ENCODE measurements at regions not wholly inside any gene's neighbourhood (a gene's known extent, or its start where the extent isn't known, plus 50 kb on each side); places are given as distances from the start of the nearest gene placed in this dataset.
A peak's percentile ranks its signal among the peaks of the same experiment; 100 is the strongest.

- BruUV-seq (replicated peaks), result TSS peak; percentile 87
- peak overlapping the region; percentile 84 for H3K27ac Mint-ChIP-seq (ENCODE audit: unreplicated experiment)
Measured at GRCh38 chr12:116427200-116427930, 131.8 kb upstream of the MAP1LC3B2 start.

DNA sequence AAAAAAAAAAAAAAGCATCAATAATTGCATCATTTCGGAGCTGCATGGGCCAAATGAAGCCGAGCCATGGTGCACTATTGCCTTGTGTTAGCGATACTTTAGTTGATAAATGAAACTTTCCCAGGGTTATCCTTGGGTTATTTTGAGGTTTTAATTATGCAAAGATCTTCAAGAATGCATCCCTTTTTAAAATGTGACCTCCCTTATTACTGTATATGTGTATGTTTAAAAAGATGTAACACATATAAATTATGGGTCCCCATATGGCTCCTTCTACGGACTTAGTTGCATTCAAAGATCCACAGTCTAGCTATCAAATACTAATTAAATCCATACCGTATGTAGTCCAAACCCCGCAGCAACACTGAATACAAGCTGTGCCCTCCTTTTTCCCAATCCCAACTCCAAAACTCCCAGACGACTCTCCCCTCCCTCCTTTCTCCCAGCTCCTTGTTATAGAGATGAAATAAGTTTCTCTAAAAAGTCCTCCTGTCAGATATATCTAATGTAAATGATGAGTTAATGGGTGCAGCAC lies 129.3 kb upstream of the MAP1LC3B2 start:
- POLR2A ChIA-PET, result no interaction called here
- DNase-seq, result no peak
- Histone ChIP-seq H3K9me3 (no peaks in the 10 kb centered on the region), H3K27me3 (replicated peaks; ENCODE audit: control insufficient read depth, insufficient read depth, low read length) (no peaks in the 10 kb centered on the region), H3K36me3 (ENCODE audit: control insufficient read depth, insufficient read depth, low read length) (no peaks in the 10 kb centered on the region), H3K4me3 (ENCODE audit: low read depth, low read length) (no peak overlapping the region), H3K4me1 (peaks cover 69% of the 10 kb centered on the region)
- no peak overlapping the region for H3K4me3 Mint-ChIP-seq (ENCODE audit: unreplicated experiment)
- TF ChIP-seq, protein P1, sequence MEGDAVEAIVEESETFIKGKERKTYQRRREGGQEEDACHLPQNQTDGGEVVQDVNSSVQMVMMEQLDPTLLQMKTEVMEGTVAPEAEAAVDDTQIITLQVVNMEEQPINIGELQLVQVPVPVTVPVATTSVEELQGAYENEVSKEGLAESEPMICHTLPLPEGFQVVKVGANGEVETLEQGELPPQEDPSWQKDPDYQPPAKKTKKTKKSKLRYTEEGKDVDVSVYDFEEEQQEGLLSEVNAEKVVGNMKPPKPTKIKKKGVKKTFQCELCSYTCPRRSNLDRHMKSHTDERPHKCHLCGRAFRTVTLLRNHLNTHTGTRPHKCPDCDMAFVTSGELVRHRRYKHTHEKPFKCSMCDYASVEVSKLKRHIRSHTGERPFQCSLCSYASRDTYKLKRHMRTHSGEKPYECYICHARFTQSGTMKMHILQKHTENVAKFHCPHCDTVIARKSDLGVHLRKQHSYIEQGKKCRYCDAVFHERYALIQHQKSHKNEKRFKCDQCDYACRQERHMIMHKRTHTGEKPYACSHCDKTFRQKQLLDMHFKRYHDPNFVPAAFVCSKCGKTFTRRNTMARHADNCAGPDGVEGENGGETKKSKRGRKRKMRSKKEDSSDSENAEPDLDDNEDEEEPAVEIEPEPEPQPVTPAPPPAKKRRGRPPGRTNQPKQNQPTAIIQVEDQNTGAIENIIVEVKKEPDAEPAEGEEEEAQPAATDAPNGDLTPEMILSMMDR (IDR thresholded peaks at IDR 0.05; ENCODE audit: insufficient read depth in 1 of 2, low read depth in 1 of 2, low read length in 1 of 2, severe bottlenecking in 1 of 2, unreplicated experiment in 1 of 2), result no peak
- H3K36me3 Mint-ChIP-seq (ENCODE audit: insufficient read depth, unreplicated experiment), result peaks cover 6% of the 10 kb centered on the region
- H3K27me3 Mint-ChIP-seq (ENCODE audit: insufficient read depth, unreplicated experiment), result no peaks in the 10 kb centered on the region
- intact Hi-C loops (cut with micrococcal nuclease; ENCODE audit: unreplicated experiment), result loop anchor here (10.0 kb wide), 1 partner anchor 165 kb away; no protein-coding TSS in a partner anchor
- CTCF ChIA-PET, result no interaction called here
- H3K9me3 Mint-ChIP-seq (ENCODE audit: unreplicated experiment), result no peaks in the 10 kb centered on the region
- H3K27ac Mint-ChIP-seq (ENCODE audit: unreplicated experiment), result peak overlapping the region; percentile 48
- H3K4me1 Mint-ChIP-seq (ENCODE audit: low read depth, unreplicated experiment), result peaks cover 38% of the 10 kb centered on the region
- no TSS peak for BruUV-seq (replicated peaks)

More at GRCh38 chr12:116427200-116427930, 131.8 kb upstream of the MAP1LC3B2 start:
- TF ChIP-seq, protein P1 (IDR thresholded peaks at IDR 0.05; ENCODE audit: insufficient read depth in 1 of 2, low read depth in 1 of 2, low read length in 1 of 2, severe bottlenecking in 1 of 2, unreplicated experiment in 1 of 2), result no peak
- intact Hi-C loops (cut with micrococcal nuclease; ENCODE audit: unreplicated experiment), result loop anchor here (1.0 to 10.0 kb wide), 9 partner anchors 21 to 210 kb away; partner anchors contain the start of gene MED13L
- peak overlapping the region; percentile 64 for H3K4me3 Mint-ChIP-seq (ENCODE audit: unreplicated experiment)
- H3K9me3 ChIP-seq, result no peaks in the 10 kb centered on the region; the same call in 1 of the 2 replicates
- peak overlapping the region; percentile 15 for H3K4me3 ChIP-seq (ENCODE audit: low read depth, low read length)
- no peaks in the 10 kb centered on the region for H3K27me3 ChIP-seq (replicated peaks; ENCODE audit: control insufficient read depth, insufficient read depth, low read length)
- no peaks in the 10 kb centered on the region for H3K9me3 Mint-ChIP-seq (ENCODE audit: unreplicated experiment)
- DNase-seq, result peak; percentile 82 to 89
- H3K36me3 Mint-ChIP-seq (ENCODE audit: insufficient read depth, unreplicated experiment), result peaks cover 6% of the 10 kb centered on the region
- H3K36me3 ChIP-seq (ENCODE audit: control insufficient read depth, insufficient read depth, low read length), result no peaks in the 10 kb centered on the region
- ChIA-PET CTCF (interaction anchor here (0.6 to 0.8 kb wide), 3 partner anchors 11 to 76 kb away, joined by 3 read pairs; no protein-coding TSS in a partner anchor), POLR2A (interaction anchor here (1.3 kb wide), 1 partner anchor 21 kb away, joined by 3 read pairs; no protein-coding TSS in a partner anchor)
- no peaks in the 10 kb centered on the region for H3K27me3 Mint-ChIP-seq (ENCODE audit: insufficient read depth, unreplicated experiment)
- H3K4me1 Mint-ChIP-seq (ENCODE audit: low read depth, unreplicated experiment), result peaks cover 38% of the 10 kb centered on the region
- peaks cover 51% of the 10 kb centered on the region for H3K4me1 ChIP-seq

GRCh38 chr12:116430911-116431565 lies 128.1 kb upstream of the MAP1LC3B2 start:
- Mint-ChIP-seq H3K4me1 (ENCODE audit: low read depth, unreplicated experiment) (peaks cover 35% of the 10 kb centered on the region), H3K4me3 (ENCODE audit: unreplicated experiment) (no peak overlapping the region), H3K27me3 (ENCODE audit: insufficient read depth, unreplicated experiment) (no peaks in the 10 kb centered on the region), H3K9me3 (ENCODE audit: unreplicated experiment) (no peaks in the 10 kb centered on the region), H3K27ac (ENCODE audit: unreplicated experiment) (peak overlapping the region; percentile 70), H3K36me3 (ENCODE audit: insufficient read depth, unreplicated experiment) (peaks cover 6% of the 10 kb centered on the region)
- POLR2A ChIA-PET, result no interaction called here
- H3K4me1 ChIP-seq, result peaks cover 61% of the 10 kb centered on the region
- DNase-seq, result no peak
- TF ChIP-seq, protein P1 (IDR thresholded peaks at IDR 0.05; ENCODE audit: insufficient read depth in 1 of 2, low read depth in 1 of 2, low read length in 1 of 2, severe bottlenecking in 1 of 2, unreplicated experiment in 1 of 2), result no peak
- no peaks in the 10 kb centered on the region for H3K27me3 ChIP-seq (replicated peaks; ENCODE audit: control insufficient read depth, insufficient read depth, low read length)
- CTCF ChIA-PET, result no interaction called here
- intact Hi-C loops (cut with micrococcal nuclease; ENCODE audit: unreplicated experiment), result no loop called here
- H3K4me3 ChIP-seq (ENCODE audit: low read depth, low read length), result no peak overlapping the region
- H3K9me3 ChIP-seq, result no peaks in the 10 kb centered on the region
- no peaks in the 10 kb centered on the region for H3K36me3 ChIP-seq (ENCODE audit: control insufficient read depth, insufficient read depth, low read length)
- BruUV-seq (replicated peaks), result no TSS peak
